ENCODE measurements at regions not wholly inside any gene's neighbourhood (a gene's known extent, or its start where the extent isn't known, plus 50 kb on each side); places are given as distances from the start of the nearest gene placed in this dataset.

- Histone ChIP-seq H3K9me2 (ENCODE audit: insufficient read depth, low read length) (no peaks in the 10 kb centered on the region), H3K4me3 (ENCODE audit: low read length) (no peak overlapping the region), H3K36me3 (ENCODE audit: insufficient read depth, low read length) (no peaks in the 10 kb centered on the region), H3K4me2 (ENCODE audit: low read length) (no peak overlapping the region), H4K20me1 (ENCODE audit: insufficient read depth) (no peaks in the 10 kb centered on the region), H3K27me3 (ENCODE audit: insufficient read depth, low read depth, low read length) (no peaks in the 10 kb centered on the region), H3K9me3 (ENCODE audit: low read length) (no peaks in the 10 kb centered on the region), H3K9ac (ENCODE audit: low read length) (no peak overlapping the region), H3K79me2 (replicated peaks; ENCODE audit: insufficient read depth, low read length) (no peaks in the 10 kb centered on the region), H3F3A (ENCODE audit: insufficient read depth, low read length, poor library complexity, severe bottlenecking) (no peaks in the 10 kb centered on the region), H2AFZ (ENCODE audit: low read depth, low read length) (no peak overlapping the region), H3K27ac (ENCODE audit: low read length) (no peak overlapping the region)
- no peak for TF ChIP-seq POLR2AphosphoS5 (IDR thresholded peaks at IDR 0.05)
- TF ChIP-seq RAD21 (conservative IDR thresholded peaks at IDR 0.05), result no peak
- TF ChIP-seq MXI1 (conservative IDR thresholded peaks at IDR 0.05; ENCODE audit: poor library complexity, severe bottlenecking), result no peak
- TF ChIP-seq CTCF (IDR thresholded peaks at IDR 0.05; ENCODE audit: poor library complexity, severe bottlenecking), result no peak
- TF ChIP-seq SMC3 (conservative IDR thresholded peaks at IDR 0.05; ENCODE audit: poor library complexity), result no peak
- no peak for TF ChIP-seq TAF1 (IDR thresholded peaks at IDR 0.05; ENCODE audit: low read depth)
- no peak for TF ChIP-seq EP300 (conservative IDR thresholded peaks at IDR 0.05; ENCODE audit: poor library complexity, severe bottlenecking)
- no peak for TF ChIP-seq REST (IDR thresholded peaks at IDR 0.05; ENCODE audit: borderline replicate concordance)
- TF ChIP-seq EZH2 (IDR thresholded peaks at IDR 0.05; ENCODE audit: borderline replicate concordance, insufficient read depth, low read length, poor library complexity, severe bottlenecking), result no peak
These were observed 711.1 kb upstream of the SEMA3D start for GRCh38 chr7:85897967-85898366.

GRCh38 chr7:85896531-85896930 lies 709.7 kb upstream of the SEMA3D start:
- Histone ChIP-seq H3K79me2 (replicated peaks; ENCODE audit: insufficient read depth, low read length) (no peaks in the 10 kb centered on the region), H3K27me3 (ENCODE audit: insufficient read depth, low read depth, low read length) (no peaks in the 10 kb centered on the region), H3K27ac (ENCODE audit: low read length) (no peak overlapping the region), H3K4me3 (ENCODE audit: low read length) (no peak overlapping the region), H3K4me2 (ENCODE audit: low read length) (no peak overlapping the region), H3K9me3 (ENCODE audit: low read length) (no peaks in the 10 kb centered on the region), H3K36me3 (ENCODE audit: insufficient read depth, low read length) (no peaks in the 10 kb centered on the region), H4K20me1 (ENCODE audit: insufficient read depth) (no peaks in the 10 kb centered on the region), H2AFZ (ENCODE audit: low read depth, low read length) (no peak overlapping the region), H3K9me2 (ENCODE audit: insufficient read depth, low read length) (no peaks in the 10 kb centered on the region), H3K9ac (ENCODE audit: low read length) (no peak overlapping the region), H3F3A (ENCODE audit: insufficient read depth, low read length, poor library complexity, severe bottlenecking) (no peaks in the 10 kb centered on the region)
- TF ChIP-seq SMC3 (conservative IDR thresholded peaks at IDR 0.05; ENCODE audit: poor library complexity) (no peak), REST (IDR thresholded peaks at IDR 0.05; ENCODE audit: borderline replicate concordance) (no peak), EP300 (conservative IDR thresholded peaks at IDR 0.05; ENCODE audit: poor library complexity, severe bottlenecking) (no peak), MXI1 (conservative IDR thresholded peaks at IDR 0.05; ENCODE audit: poor library complexity, severe bottlenecking) (no peak), RAD21 (conservative IDR thresholded peaks at IDR 0.05) (no peak), EZH2 (IDR thresholded peaks at IDR 0.05; ENCODE audit: borderline replicate concordance, insufficient read depth, low read length, poor library complexity, severe bottlenecking) (no peak), TAF1 (IDR thresholded peaks at IDR 0.05; ENCODE audit: low read depth) (no peak), CTCF (IDR thresholded peaks at IDR 0.05; ENCODE audit: poor library complexity, severe bottlenecking) (no peak), POLR2AphosphoS5 (IDR thresholded peaks at IDR 0.05) (no peak)
